Ectodermal cell (in vitro differentiated cells): ENCODE measurements at regions not wholly inside any gene's neighbourhood (a gene's known extent, or its start where the extent isn't known, plus 50 kb on each side); places are given as distances from the start of the nearest gene placed in this dataset.

Experiments
- H3K27ac ChIP-seq: 2 replicates; pipeline ENCODE4 v1.7.0; 2013; ENCODE audit warnings: mild to moderate bottlenecking, low read depth, low read length; ENCODE audit not compliant: insufficient read depth, poor library complexity, severe bottlenecking
- H3K27me3 ChIP-seq: 2 replicates; pipeline ENCODE4 v1.7.0; 2013; ENCODE audit warnings: mild to moderate bottlenecking, low read length; ENCODE audit not compliant: insufficient read depth, control insufficient read depth, poor library complexity, severe bottlenecking
- H3K36me3 ChIP-seq: one replicate; pipeline ENCODE4 v1.7.0; 2013; ENCODE audit warnings: low read length; ENCODE audit not compliant: control insufficient read depth, insufficient read depth
- H3K4me1 ChIP-seq: one replicate; pipeline ENCODE4 v1.7.0; 2013; ENCODE audit warnings: low read length; ENCODE audit not compliant: control insufficient read depth, insufficient read depth
- H3K4me3 ChIP-seq: 2 replicates; pipeline ENCODE4 v1.7.0; 2013; ENCODE audit warnings: low read depth, low read length, control low read depth; ENCODE audit not compliant: insufficient read depth
- H3K9me3 ChIP-seq: 2 replicates; pipeline ENCODE4 v1.7.0; 2013; ENCODE audit warnings: mild to moderate bottlenecking, low read length, moderate library complexity; ENCODE audit not compliant: control insufficient read depth
- WGBS, 2 experiments: methylation state at CpG; one replicate each; pipeline ENCODE4 v1.1.7; 2013; ENCODE audit warnings: missing lambda C conversion rate in 2 of 2; 5-methylcytosine and 5-hydroxymethylcytosine counted together

GRCh38 chr10:43888586-43888985, 239.9 kb upstream of the ZNF32 start:
- Histone ChIP-seq H3K9me3 (no peaks in the 10 kb centered on the region), H3K4me1 (peaks cover under 1% of the 10 kb centered on the region), H3K27ac (no peak overlapping the region), H3K4me3 (no peak overlapping the region), H3K36me3 (no peaks in the 10 kb centered on the region), H3K27me3 (no peaks in the 10 kb centered on the region)
- WGBS, 2 experiments, result 92 to 97% methylated on average over 3 of the region's 3 CpGs

- Histone ChIP-seq H3K27me3 (no peaks in the 10 kb centered on the region), H3K27ac (no peak overlapping the region), H3K9me3 (no peaks in the 10 kb centered on the region), H3K4me3 (no peak overlapping the region), H3K36me3 (no peaks in the 10 kb centered on the region), H3K4me1 (peaks cover 4% of the 10 kb centered on the region)
- WGBS, 2 experiments, result 83 to 86% methylated on average over 2 of the region's 2 CpGs
Measured at GRCh38 chr10:43885842-43886241, 237.2 kb upstream of the ZNF32 start.

DNA sequence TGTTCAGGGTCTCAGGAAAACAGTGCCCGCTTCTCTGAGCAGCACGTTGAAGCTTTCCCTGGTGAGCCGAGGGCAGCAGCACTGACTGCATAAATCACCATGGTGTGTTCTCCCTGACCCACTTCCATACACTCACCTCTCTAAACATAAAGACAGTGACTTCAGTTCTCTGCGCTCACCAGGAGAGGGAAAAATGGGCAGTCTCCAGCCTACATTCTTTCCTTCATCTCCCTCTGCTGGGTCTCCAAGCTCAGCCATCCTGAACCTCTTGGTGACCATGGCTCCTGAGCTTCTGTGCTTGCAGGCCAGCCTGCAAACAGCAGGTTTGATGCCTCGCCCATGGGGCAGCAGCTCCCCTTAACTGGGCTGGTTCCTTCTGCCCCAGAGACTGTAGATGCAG, 236.6 kb upstream of the ZNF32 start:
- Histone ChIP-seq H3K27ac (no peak overlapping the region), H3K36me3 (no peaks in the 10 kb centered on the region), H3K9me3 (no peaks in the 10 kb centered on the region), H3K4me1 (peaks cover 4% of the 10 kb centered on the region), H3K27me3 (no peaks in the 10 kb centered on the region), H3K4me3 (no peak overlapping the region)
- WGBS, 2 experiments, result 93 to 96% methylated on average over 5 of the region's 5 CpGs

DNA sequence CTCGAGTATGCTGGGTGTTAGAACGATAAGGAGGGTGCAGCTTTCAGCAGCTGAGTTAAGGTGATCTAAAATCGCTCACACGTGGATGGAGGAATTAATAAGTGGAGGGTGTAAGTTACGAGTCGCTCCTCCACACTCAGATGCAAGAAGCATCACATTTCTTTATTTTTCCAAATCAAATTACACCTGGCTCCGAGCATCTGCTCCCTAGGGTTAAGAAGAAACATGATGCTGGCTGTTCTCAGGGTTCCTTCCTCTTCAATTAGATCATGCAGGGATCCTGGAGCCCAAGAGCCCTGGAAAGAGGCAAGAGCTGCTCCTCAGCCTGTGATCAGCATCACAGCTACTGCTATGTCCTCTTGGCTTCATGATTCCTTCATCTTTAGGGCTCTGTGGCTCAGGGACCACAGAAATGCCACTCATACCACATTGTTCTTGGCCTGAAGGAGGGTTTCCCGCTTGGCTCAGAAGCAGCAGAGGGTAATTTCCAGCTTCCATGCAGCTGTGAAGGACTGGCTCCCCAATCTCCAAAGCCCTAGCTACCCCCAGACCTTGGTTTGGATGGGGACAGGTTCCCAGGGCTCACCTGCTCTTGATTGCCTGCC, 235.9 kb upstream of the ZNF32 start:
- WGBS, 2 experiments, result 90 to 98% methylated on average over 6 to 8 of the region's 8 CpGs
- Histone ChIP-seq H3K4me1 (peaks cover 4% of the 10 kb centered on the region), H3K27me3 (no peaks in the 10 kb centered on the region), H3K27ac (no peak overlapping the region), H3K4me3 (no peak overlapping the region), H3K9me3 (no peaks in the 10 kb centered on the region), H3K36me3 (no peaks in the 10 kb centered on the region)

DNA sequence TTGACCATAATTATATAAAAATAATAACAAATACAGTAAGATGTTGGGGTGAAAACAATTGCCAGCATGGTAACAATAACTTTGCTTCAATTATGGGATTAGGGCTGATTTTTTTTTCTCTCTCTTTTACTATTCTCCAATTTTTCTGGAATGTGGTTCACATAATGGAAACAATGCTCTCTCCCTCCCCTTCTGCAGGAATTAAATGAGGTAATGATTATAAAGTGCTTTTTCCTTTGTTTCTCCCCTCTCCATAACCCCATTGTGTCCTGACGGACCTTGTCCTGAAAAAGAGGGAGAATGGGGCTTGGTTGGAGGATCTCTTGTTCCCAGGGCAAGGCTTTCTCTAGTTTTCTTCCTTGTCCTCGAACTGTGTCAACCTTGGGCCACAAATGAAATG, 234.0 kb upstream of the ZNF32 start:
- Histone ChIP-seq H3K4me3 (no peak overlapping the region), H3K27ac (no peak overlapping the region), H3K36me3 (no peaks in the 10 kb centered on the region), H3K27me3 (no peaks in the 10 kb centered on the region), H3K9me3 (no peaks in the 10 kb centered on the region), H3K4me1 (peaks cover 4% of the 10 kb centered on the region)
- 77 to 80% methylated on average over 2 of the region's 2 CpGs for WGBS, 2 experiments

GRCh38 chr10:43881657-43882056, 233.0 kb upstream of the ZNF32 start:
- no peaks in the 10 kb centered on the region for H3K27me3 ChIP-seq
- no peak overlapping the region for H3K27ac ChIP-seq
- no peaks in the 10 kb centered on the region for H3K9me3 ChIP-seq
- H3K4me1 ChIP-seq, result peaks cover 4% of the 10 kb centered on the region
- H3K36me3 ChIP-seq, result no peaks in the 10 kb centered on the region
- no peak overlapping the region for H3K4me3 ChIP-seq
- WGBS, 2 experiments, result 97 to 98% methylated on average over 2 of the region's 2 CpGs

- no peaks in the 10 kb centered on the region for H3K9me3 ChIP-seq
- no peaks in the 10 kb centered on the region for H3K36me3 ChIP-seq
- WGBS, 2 experiments, result 90 to 92% methylated on average over 8 of the region's 8 CpGs
- no peaks in the 10 kb centered on the region for H3K27me3 ChIP-seq
- H3K27ac ChIP-seq, result no peak overlapping the region
- no peak overlapping the region for H3K4me3 ChIP-seq
- H3K4me1 ChIP-seq, result peaks cover 4% of the 10 kb centered on the region
Measured at GRCh38 chr10:43880160-43880559, 231.5 kb upstream of the ZNF32 start.

DNA sequence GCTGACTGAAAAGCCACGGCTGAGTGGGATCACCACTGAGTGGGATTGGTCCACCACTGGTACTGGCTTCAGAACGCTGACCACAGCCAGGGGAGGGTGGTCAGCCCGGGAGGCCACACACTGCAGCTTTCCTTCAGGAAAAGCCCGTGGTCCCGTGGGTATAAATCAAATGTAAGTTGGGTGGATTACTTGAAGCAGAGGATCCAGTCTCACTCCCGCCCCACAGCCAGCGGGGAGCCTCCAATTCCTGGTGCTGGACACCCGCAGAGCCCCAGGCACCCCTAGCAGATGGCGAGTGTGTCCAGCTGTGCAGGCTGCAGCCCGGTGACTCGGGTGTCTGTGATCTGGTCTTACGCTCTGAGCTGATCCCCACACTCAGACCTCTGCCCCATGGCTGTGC, 231.1 kb upstream of the ZNF32 start:
- Histone ChIP-seq H3K4me3 (no peak overlapping the region), H3K9me3 (no peaks in the 10 kb centered on the region), H3K27ac (no peak overlapping the region), H3K4me1 (peaks cover 4% of the 10 kb centered on the region), H3K36me3 (no peaks in the 10 kb centered on the region), H3K27me3 (no peaks in the 10 kb centered on the region)
- WGBS, 2 experiments, result 91 to 93% methylated on average over 12 of the region's 12 CpGs

DNA sequence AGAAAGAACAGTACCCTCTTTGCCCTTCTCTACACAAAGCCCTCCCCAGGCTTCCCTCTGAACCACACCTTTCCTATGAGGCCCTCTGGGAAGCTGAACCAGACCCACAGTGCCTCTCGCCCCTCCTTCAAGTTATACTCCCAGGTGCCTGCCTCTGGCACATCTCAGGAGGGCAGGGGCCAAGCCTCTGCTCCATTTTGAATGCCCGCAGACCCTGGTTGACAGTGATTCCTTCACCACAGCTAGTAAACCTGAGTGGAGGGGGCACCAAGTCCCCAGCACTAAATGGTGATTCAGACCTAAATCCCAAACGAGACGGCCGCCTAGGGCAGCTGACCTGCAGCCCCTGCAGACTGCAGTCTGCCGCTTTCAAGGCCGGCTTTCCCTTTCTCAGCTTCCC, 230.5 kb upstream of the ZNF32 start:
- H3K9me3 ChIP-seq, result no peaks in the 10 kb centered on the region
- no peaks in the 10 kb centered on the region for H3K36me3 ChIP-seq
- H3K4me1 ChIP-seq, result peaks cover 4% of the 10 kb centered on the region
- no peak overlapping the region for H3K4me3 ChIP-seq
- 90 to 95% methylated on average over 7 of the region's 7 CpGs for WGBS, 2 experiments
- H3K27ac ChIP-seq, result no peak overlapping the region
- no peaks in the 10 kb centered on the region for H3K27me3 ChIP-seq

DNA sequence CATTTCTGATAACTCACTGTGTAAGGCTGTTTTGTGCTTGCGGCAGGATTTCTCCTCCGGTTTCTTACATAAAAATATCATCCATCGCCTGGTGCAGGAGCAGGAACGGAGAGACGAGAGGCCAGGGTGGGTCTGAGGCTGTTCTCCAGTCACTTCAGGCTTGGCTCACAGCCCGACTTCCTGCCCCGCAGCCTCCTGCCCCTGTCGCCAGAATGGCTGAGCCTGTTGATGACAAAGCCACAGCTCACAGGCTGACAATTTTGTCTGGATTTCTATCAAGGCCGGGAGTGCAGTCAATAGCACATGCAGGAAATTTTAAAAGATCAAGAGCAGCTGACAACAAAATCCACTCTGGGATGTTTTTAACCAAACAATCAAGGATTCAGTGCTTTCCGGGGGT, 229.7 kb upstream of the ZNF32 start:
- H3K4me3 ChIP-seq, result no peak overlapping the region
- no peaks in the 10 kb centered on the region for H3K36me3 ChIP-seq
- no peaks in the 10 kb centered on the region for H3K9me3 ChIP-seq
- 93 to 97% methylated on average over 10 of the region's 10 CpGs for WGBS, 2 experiments
- no peaks in the 10 kb centered on the region for H3K27me3 ChIP-seq
- peaks cover 2% of the 10 kb centered on the region for H3K4me1 ChIP-seq
- no peak overlapping the region for H3K27ac ChIP-seq

DNA sequence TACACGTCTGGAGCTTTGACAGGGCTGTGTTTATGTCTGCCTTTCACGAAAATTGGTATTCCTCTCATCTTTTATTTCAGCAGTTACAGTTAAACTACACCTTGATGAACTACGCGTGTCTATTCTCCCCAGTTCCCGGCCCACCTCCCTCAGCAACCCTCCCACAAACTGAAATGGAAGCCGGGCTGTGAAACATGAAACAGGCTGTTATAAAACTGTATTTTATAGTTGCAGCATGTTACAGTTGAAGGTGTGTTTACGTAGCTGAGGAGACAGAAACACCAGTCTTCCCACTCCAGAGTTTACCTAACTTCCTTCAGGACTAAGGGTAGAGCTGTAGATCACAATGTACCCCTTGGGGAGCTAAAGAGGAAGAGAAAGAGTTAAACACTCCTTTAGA, 228.3 kb upstream of the ZNF32 start:
- H3K27ac ChIP-seq, result no peak overlapping the region
- WGBS, 2 experiments, result 90 to 93% methylated on average over 7 of the region's 7 CpGs

More for the DNA sequence above, 228.3 kb upstream of the ZNF32 start:
- Histone ChIP-seq H3K9me3 (no peaks in the 10 kb centered on the region), H3K4me3 (no peak overlapping the region), H3K27me3 (no peaks in the 10 kb centered on the region), H3K36me3 (no peaks in the 10 kb centered on the region), H3K4me1 (no peaks in the 10 kb centered on the region)
